Left lobe of liver (tissue), 2 donors: ENCODE measurements at regions not wholly inside any gene's neighbourhood (a gene's known extent, or its start where the extent isn't known, plus 50 kb on each side); places are given as distances from the start of the nearest gene placed in this dataset.
"Not testable (repeated sequence)": the region's sequence is repeated elsewhere in the genome, so short reads cannot be mapped to it uniquely, and the experiment has no call there.

Experiments used
- ATAC-seq: fragments of 200-7000 bp; cut with Tn5 transposase; one replicate; pipeline ENCODE4 v1.9.1; 2020; ENCODE audit warnings: mild to moderate bottlenecking, moderate library complexity
- DNase-seq: peaks from one replicate; pipeline ENCODE4 v3.0.0-alpha.2; 2020; ENCODE audit warnings: low spot score
- donor health status: DM: no; HTN: no; CAD: no; lungs with moderate emphysema.
- donor health status: DM: no; HTN: yes; CAD: no.

DNA sequence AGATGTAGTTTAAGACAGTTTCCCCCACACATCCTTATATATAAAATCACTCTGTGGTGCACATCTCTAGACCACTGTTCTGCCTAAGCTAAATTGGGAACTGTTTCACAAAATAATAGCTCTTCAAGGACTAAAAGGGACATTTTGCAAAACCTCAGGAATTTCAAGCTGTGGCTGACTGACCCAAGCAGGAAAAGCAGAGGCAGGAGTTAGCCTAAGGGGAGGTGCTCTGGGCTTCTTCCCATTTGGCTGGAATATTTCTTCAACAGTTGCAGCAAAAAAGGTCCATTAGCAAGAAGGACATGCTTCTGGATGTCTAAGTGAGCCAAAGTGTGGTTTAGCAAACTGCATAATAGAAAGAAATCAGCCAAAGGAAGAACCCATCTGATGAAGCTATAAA lies 551.2 kb upstream of the ANKRD30A start:
- no peak for ATAC-seq

GRCh38 chr10:36573246-36573645 lies 552.2 kb upstream of the ANKRD30A start:
- no peak for DNase-seq
- ATAC-seq = no peak

More for the DNA sequence above, 551.2 kb upstream of the ANKRD30A start:
- no peak for DNase-seq

GRCh38 chr10:36564433-36564832 lies 561.0 kb upstream of the ANKRD30A start:
- no peak for DNase-seq
- ATAC-seq = no peak

- ATAC-seq (no peak), DNase-seq (no peak)
Measured at GRCh38 chr10:36559412-36560400, 565.7 kb upstream of the ANKRD30A start.

DNA sequence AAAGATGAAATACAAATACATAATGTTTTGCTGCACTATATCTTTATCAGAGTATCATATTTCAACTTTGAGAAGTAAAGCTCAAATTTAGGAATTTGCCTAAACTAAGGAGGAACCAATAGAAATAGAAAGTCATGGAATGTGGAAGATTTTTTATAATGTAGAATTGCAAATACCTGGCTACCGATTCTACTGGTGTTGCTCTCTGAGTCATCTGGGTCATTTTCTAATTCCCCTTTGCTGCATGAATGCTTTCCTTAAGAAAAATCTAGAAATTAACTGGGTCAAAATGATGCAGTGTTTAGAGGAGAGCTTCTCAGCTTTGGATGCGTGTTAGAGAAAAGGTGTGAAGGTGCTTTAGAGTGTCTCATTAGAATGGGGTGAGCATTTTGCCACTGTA lies 568.9 kb upstream of the ANKRD30A start:
- DNase-seq = no peak
- ATAC-seq = no peak

DNA sequence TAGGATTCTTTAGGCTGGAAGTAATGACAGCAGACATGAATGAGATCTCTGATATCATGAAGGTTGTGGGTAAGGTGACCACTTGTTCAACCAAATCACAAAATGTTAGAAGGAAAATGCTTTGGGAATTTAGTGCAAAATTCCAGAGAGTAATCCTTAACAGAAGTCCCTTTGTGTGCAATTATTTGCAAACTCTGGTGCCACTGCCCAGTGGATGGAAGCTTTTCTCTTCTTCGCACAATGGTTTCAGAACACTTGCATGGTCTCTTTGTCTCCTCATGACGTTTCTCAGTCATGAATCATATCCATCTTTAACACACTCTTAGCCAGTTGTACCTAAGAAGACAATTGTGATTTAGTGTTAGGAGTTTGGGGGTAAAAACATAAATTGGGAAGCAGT lies 570.4 kb upstream of the ANKRD30A start:
- ATAC-seq (no peak), DNase-seq (no peak)

GRCh38 chr10:36547965-36548364 lies 577.4 kb upstream of the ANKRD30A start:
- ATAC-seq (no peak), DNase-seq (no peak)

- ATAC-seq (no peak), DNase-seq (no peak)
Measured at GRCh38 chr10:36542493-36542892, 582.9 kb upstream of the ANKRD30A start.

GRCh38 chr10:36540611-36541010 lies 584.8 kb upstream of the ANKRD30A start:
- DNase-seq = no peak
- ATAC-seq = no peak

GRCh38 chr10:36538953-36539586 lies 586.3 kb upstream of the ANKRD30A start:
- ATAC-seq = no peak

GRCh38 chr10:36534471-36535002 lies 590.9 kb upstream of the ANKRD30A start:
- ATAC-seq (no peak), DNase-seq (no peak)

More at GRCh38 chr10:36538953-36539586, 586.3 kb upstream of the ANKRD30A start:
- DNase-seq = no peak

- ATAC-seq (no peak), DNase-seq (no peak)
Measured at GRCh38 chr10:36533861-36534260, 591.5 kb upstream of the ANKRD30A start.

DNA sequence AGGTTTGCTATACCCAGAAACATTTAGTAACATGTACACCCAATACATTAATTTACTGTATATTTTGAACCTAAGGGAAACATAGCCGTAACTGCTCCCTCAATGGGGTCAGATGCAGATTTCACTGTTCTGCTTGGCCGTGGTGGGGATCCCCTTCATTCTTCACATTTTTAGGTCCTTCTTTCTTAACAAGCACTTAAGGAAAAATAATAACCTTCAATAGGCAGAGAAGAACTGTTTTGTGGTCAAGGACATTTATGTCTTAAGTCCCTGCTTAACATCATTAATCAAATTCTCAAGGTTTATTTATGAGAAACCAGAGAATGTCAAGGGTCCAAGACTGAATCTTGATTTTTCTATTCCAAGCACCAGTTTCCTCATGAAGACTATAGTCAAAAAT lies 592.1 kb upstream of the ANKRD30A start:
- ATAC-seq (no peak), DNase-seq (no peak)

DNA sequence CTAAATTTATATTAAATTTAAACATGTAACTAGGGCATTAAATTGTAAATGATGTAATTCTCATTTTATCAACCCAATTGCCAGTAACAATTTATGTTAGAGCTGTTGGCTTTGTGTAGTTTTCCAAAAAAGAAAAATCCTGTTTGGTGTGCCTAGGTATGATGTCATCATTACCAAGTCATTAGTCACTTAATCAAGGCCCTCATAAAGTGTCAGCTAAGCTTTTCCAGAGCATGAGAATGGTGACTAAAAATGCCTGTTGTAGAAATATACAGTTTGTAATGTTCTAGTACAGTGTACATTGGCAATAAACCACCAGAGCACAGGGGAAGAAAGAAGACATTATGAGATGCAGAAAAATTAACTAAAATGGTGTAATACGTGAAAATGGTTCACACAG lies 593.8 kb upstream of the ANKRD30A start:
- no peak for ATAC-seq
- DNase-seq = no peak

- ATAC-seq (no peak), DNase-seq (no peak)
Measured at GRCh38 chr10:36526033-36526432, 599.4 kb upstream of the ANKRD30A start.

DNA sequence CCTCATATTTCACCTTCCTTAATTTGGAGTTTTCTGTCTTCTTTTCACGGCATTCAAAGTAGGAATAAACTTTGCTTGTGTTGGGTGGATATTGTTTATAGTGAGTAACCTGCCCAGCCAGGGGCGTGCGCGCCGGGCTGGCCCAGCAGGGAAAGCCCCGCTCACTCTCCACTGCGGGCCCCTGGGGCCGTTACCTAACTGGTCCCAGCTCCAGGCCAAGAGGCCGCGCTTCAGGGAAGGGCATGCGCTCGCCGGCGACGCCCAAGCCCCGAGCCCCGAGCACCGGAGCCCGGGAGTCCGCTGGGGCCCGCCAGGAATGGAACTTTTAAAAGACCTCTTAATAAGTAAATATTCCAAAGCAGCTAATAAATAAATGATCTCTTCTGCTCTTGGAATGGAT lies 601.3 kb upstream of the ANKRD30A start:
- not testable (repeated sequence) for ATAC-seq, DNase-seq

DNA sequence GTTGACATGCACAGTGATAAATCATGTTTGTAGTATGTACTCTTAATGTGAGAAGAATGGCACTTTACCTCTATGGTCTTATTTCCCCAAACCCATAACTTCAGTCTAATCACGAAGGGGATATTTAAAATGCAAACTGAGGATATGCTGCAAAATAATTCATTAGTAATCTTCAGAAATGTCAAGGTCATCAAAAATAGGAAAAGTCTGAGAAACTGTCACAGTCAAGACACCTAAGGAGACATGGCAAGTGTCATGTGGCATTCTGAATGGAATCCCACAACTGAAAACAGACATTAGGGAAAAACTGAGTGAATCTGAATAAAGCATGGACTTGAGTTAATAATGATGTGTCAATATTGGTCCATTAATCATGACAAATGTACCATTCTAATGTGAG lies 605.5 kb upstream of the ANKRD30A start:
- no peak for ATAC-seq
- no peak for DNase-seq

GRCh38 chr10:36516281-36516680 lies 609.1 kb upstream of the ANKRD30A start:
- DNase-seq = no peak
- no peak for ATAC-seq

DNA sequence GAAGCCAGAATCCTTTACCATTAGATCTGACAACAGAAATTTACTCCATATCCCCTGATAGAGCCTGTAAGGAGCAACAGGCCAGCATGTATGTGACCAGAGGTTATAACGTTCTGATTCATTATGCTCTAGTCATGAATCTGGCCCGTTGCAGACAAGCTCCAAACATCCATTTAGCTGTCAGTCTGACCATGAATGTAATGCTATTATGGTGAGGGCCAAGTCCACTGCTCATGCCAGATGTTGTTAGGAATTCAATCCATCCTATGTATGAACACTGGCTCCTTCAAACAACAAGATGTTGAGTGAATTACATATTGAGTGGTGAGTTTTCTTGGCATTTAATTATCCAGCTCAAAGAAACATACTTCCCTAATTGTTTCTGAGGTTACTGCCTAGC lies 610.1 kb upstream of the ANKRD30A start:
- ATAC-seq = no peak

GRCh38 chr10:36507715-36508114 lies 617.7 kb upstream of the ANKRD30A start:
- no peak for DNase-seq
- ATAC-seq = no peak

More for the DNA sequence above, 610.1 kb upstream of the ANKRD30A start:
- DNase-seq = no peak

DNA sequence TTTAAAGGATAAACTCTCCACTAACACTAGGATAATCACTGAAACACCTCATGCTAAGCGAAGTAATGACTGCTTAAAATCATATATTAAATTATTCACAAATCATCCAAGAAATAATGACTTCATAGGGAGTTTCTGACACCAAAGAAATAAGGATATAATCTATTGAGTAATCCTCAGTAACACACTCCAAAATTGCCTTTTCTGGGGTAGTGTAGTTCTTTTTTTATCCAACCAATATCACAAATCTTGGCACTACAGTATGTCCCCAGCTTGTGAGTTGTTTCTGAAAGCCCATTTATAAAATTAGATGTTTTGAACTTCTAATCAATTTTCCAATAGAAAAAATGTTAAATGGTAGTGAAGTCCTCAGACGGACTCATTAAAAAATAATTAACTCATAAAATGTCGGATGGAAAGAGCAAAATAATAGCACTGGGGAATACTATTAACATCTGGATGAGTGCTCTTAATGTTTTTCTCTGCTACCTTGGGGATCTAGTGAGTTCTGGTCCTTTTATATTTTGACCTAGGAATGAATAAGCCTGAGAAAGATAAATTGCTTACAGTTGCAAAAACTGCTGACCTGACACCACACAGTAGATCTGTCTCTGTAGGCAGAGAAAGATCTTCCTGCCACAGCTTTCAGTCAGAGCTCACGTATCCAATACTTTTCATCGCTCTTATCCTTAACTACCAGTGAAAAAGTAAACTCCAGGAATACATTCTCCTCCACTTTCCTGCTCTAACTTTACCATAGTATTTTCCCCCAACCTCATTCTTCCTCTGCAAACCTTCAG lies 618.5 kb upstream of the ANKRD30A start:
- DNase-seq = no peak
- ATAC-seq = no peak
